RPMI7951 (cell line): ENCODE measurements at regions not wholly inside any gene's neighbourhood (a gene's known extent, or its start where the extent isn't known, plus 50 kb on each side); places are given as distances from the start of the nearest gene placed in this dataset.
A peak's percentile ranks its signal among the peaks of the same experiment; 100 is the strongest.

Experiments
- DNase-seq: peaks from one replicate; pipeline ENCODE4 v3.0.0-alpha.2; 2012; ENCODE audit warnings: low read depth

GRCh38 chr13:80462037-80462436, 121.1 kb upstream of the SPRY2 start:
- no peak for DNase-seq

- no peak for DNase-seq
Measured at GRCh38 chr13:80458543-80458942, 117.6 kb upstream of the SPRY2 start.

GRCh38 chr13:80454245-80454644, 113.3 kb upstream of the SPRY2 start:
- no peak for DNase-seq

GRCh38 chr13:80452279-80452678, 111.4 kb upstream of the SPRY2 start:
- no peak for DNase-seq

- DNase-seq, result no peak
Measured at GRCh38 chr13:80451641-80452040, 110.7 kb upstream of the SPRY2 start.

GRCh38 chr13:80450386-80450785, 109.5 kb upstream of the SPRY2 start:
- no peak for DNase-seq

GRCh38 chr13:80448725-80449124, 107.8 kb upstream of the SPRY2 start:
- DNase-seq, result no peak

GRCh38 chr13:80447747-80448146, 106.8 kb upstream of the SPRY2 start:
- no peak for DNase-seq

GRCh38 chr13:80444240-80445015, 103.5 kb upstream of the SPRY2 start:
- DNase-seq, result no peak

GRCh38 chr13:80442609-80443008, 101.7 kb upstream of the SPRY2 start:
- DNase-seq, result no peak

- DNase-seq, result no peak
Measured at GRCh38 chr13:80441968-80442367, 101.0 kb upstream of the SPRY2 start.

- no peak for DNase-seq
Measured at GRCh38 chr13:80438521-80438920, 97.6 kb upstream of the SPRY2 start.

- DNase-seq, result no peak
Measured at GRCh38 chr13:80437231-80437630, 96.3 kb upstream of the SPRY2 start.

GRCh38 chr13:80436571-80437169, 95.7 kb upstream of the SPRY2 start:
- DNase-seq, result peak; percentile 49

- DNase-seq, result no peak
Measured at GRCh38 chr13:80430561-80430960, 89.6 kb upstream of the SPRY2 start.

- DNase-seq, result no peak
Measured at GRCh38 chr13:80428349-80429096, 87.6 kb upstream of the SPRY2 start.

GRCh38 chr13:80419416-80419815, 78.5 kb upstream of the SPRY2 start:
- no peak for DNase-seq

GRCh38 chr13:80413611-80414010, 72.7 kb upstream of the SPRY2 start:
- DNase-seq, result no peak

- DNase-seq, result peak; percentile 4
Measured at GRCh38 chr13:80408270-80408669, 67.3 kb upstream of the SPRY2 start.

- DNase-seq, result no peak
Measured at GRCh38 chr13:80400865-80401426, 60.0 kb upstream of the SPRY2 start.

- no peak for DNase-seq
Measured at GRCh38 chr13:80400164-80400864, 59.4 kb upstream of the SPRY2 start.
